ENCODE measurements at regions not wholly inside any gene's neighbourhood (a gene's known extent, or its start where the extent isn't known, plus 50 kb on each side); places are given as distances from the start of the nearest gene placed in this dataset.

GRCh38 chr10:130728531-130729215 is 582.8 kb downstream of the TCERG1L start:
- TF ChIP-seq, protein P1, sequence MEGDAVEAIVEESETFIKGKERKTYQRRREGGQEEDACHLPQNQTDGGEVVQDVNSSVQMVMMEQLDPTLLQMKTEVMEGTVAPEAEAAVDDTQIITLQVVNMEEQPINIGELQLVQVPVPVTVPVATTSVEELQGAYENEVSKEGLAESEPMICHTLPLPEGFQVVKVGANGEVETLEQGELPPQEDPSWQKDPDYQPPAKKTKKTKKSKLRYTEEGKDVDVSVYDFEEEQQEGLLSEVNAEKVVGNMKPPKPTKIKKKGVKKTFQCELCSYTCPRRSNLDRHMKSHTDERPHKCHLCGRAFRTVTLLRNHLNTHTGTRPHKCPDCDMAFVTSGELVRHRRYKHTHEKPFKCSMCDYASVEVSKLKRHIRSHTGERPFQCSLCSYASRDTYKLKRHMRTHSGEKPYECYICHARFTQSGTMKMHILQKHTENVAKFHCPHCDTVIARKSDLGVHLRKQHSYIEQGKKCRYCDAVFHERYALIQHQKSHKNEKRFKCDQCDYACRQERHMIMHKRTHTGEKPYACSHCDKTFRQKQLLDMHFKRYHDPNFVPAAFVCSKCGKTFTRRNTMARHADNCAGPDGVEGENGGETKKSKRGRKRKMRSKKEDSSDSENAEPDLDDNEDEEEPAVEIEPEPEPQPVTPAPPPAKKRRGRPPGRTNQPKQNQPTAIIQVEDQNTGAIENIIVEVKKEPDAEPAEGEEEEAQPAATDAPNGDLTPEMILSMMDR (IDR thresholded peaks at IDR 0.05), result no peak
- no peak for TF ChIP-seq POLR2A (IDR thresholded peaks at IDR 0.05)
- TF ChIP-seq POLR2AphosphoS5 (IDR thresholded peaks at IDR 0.05), result no peak
